ENCODE measurements at regions not wholly inside any gene's neighbourhood (a gene's known extent, or its start where the extent isn't known, plus 50 kb on each side); places are given as distances from the start of the nearest gene placed in this dataset.

DNA sequence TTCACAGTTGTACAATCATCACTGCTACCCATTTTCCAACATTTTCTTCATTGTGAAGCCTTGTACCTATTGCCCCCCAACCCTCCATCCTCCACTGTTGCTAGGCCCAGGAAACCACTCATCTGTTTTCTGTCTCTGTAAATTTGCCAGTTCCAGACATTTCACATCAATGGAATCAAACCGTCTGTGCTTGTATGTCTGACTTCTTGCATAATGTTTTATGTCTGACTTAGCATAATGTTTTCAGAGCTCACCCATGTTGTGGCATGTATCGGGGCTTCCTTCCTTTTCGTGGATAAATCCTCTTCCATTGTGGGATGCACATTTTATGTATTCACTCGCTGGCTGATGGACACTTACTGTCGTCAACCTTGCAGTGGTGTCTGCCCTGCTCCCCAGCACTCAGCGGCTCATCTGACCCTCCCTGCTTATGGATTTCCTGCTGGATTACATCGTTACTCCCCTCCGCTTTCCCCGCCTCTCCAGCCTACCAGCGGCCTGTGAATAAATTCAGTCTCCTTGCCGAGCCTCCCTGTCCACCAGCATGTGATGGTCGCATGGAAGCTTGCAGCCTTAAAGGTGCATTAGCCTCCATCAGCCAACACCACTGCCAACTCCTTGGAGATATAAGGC is 727.6 kb upstream of the TMEM132C start:
- DNase-seq = no peak

GRCh38 chr12:127542391-127542790 is 724.6 kb upstream of the TMEM132C start:
- no peak for DNase-seq

DNA sequence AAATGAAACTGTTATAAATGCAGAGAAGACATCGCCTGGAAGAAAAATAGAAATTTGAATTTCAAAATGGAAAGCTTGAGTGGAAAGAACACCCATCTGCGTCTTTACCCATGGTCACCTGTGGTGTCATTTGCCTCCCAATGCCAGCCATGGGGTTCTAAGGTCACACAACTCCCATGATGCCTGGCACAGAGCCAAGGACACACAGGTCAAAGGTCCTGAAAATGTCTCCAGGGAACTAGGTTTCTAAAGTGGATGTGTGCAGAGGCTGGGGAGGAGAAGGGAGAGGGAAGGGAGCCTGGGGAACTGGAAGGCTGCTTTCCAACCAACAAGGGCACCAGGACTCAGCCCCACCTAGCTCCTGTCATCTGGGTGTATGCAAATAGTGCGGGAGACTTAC is 724.0 kb upstream of the TMEM132C start:
- DNase-seq = no peak

- DNase-seq = no peak
Observed at GRCh38 chr12:127546721-127547505, 720.1 kb upstream of the TMEM132C start.

DNA sequence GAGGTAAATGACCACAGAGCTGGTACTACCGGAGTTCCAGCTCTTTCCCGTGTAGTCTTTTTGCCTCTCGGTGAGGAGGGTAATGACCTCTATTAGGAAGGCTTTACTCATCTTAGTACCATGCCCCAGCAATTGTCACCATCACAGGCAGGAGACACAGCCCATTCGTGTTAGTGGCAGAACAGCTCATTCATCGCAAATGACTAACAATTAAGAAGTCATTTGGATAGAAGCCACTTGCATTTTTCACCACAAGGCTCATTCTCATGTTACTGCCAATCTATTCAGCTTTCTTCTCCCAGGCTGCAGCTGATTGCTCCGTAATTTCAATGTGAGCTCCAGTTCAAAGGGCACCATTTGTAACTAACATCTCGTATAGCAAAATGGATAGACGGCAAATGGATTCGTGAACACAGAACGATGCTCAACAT is 718.8 kb upstream of the TMEM132C start:
- no peak for DNase-seq

GRCh38 chr12:127550271-127550670 is 716.7 kb upstream of the TMEM132C start:
- no peak for DNase-seq

DNA sequence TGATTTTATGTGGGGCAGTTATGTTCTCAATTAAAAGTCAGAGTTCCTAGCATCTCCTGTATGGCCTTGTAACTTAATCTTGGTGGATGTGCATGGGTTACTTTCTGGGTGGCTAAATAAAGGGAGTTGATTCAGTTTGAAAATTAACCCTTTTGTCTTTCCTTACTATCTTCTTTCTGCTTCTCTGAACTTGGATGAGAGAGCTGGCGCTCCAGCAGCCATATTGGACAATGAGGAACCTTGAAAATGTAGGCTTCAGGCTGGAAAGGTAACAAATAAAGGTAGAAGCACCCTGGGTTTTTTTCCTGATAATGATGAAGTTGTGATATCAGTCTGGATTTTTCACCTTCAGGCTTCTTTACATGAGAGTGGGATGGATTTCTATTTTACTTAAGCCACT is 714.1 kb upstream of the TMEM132C start:
- no peak for DNase-seq

DNA sequence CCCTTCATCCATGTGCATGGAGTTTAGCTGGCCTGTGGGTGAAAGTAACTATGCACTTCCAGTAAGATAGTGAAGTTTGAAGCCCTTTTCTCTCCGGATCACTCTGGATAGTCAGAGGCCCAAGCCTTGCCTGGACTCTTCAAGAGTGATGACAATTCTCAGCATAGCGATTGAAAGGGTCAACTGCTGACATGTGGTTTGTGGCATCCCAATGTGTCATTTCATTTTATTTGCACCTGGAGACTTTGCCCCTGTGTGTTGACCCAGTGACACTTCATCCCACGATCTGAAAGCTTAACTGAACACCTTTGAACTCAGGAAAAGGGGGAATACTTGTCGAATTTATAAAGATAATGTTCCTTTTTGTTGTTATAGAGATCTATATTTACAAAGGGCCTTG is 711.9 kb upstream of the TMEM132C start:
- DNase-seq = no peak

DNA sequence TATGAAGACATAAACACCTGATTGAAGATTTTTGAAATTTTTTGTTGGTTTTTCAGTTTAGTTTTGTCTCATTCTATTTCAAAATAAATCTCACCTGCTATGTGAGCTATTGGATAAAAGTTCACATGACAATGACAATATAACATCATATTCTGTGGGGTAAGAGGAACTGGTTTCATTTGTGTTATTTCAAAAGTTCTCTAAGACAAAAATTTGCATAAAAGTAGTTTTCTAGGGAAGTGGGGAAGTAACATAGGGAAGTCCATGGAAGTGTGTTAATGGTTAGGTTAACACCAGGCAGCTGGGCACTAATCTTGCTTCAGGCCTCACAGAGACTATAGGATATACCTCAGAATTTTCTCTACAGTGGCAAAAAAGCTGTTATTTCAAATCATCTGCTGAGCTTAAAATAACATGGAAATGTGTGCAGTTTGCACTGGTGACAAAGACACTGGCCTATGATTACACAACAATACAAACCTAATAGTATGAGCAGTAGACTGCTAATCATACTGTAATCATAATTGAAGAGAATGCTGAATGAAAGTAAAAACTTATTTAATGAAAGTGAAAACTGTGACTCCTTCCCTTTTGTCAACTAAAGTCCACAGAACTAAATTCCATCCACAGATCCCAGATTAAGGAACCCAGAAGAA is 710.6 kb upstream of the TMEM132C start:
- no peak for DNase-seq

GRCh38 chr12:127558361-127558760 is 708.6 kb upstream of the TMEM132C start:
- DNase-seq = no peak

- peak; percentile 1 for DNase-seq
Observed at GRCh38 chr12:127559349-127560040, 707.5 kb upstream of the TMEM132C start.

- DNase-seq = no peak
Observed at GRCh38 chr12:127560041-127560478, 706.9 kb upstream of the TMEM132C start.

GRCh38 chr12:127562816-127563215 is 704.2 kb upstream of the TMEM132C start:
- no peak for DNase-seq

- DNase-seq = no peak
Observed at GRCh38 chr12:127565241-127565640, 701.7 kb upstream of the TMEM132C start.

DNA sequence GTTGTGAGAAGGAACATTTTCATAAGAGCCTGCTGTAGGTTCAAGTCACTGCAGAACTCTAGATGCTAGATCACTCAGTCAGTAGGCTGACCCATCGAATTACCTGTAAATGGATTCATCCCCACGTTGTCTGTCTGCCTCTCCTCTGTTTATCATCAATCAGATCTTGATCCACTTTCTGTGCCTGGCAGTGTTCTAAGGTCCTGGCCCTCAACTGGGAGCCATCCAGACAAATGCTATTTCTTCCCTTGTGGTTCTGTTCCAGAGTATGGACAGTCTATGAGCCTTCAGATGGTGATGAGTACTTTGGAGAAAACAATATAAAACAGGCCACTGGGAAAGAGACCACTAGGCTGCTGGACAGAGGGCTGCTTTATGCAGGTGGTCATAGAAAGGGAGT is 699.4 kb upstream of the TMEM132C start:
- no peak for DNase-seq

GRCh38 chr12:127570387-127570786 is 696.6 kb upstream of the TMEM132C start:
- no peak for DNase-seq

DNA sequence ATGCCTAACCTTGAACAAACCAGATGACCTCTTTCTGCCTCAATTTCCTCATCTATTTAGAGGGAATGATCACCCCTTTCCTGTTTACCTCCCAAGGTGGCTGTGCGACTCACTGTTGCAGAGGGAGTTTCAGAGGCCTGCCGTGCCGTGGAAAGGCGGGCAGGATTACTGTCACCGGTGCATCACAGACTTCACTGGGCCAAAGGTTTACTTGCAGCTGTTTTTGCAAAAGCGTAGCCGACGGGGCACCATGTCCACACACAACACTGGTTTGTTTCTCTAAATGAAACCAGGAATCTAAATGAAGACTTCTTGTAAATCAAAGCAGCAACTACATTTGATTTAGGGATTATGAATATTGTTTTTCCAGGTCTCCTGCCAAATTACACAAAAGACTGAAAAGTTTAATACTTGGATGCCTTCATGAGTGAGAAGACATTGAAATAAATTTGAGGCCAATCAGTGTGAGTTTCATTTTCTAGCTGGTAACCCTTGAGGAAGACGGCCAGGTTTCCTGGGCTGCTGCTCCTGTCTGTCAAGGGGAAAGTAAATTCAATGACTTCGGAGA is 696.1 kb upstream of the TMEM132C start:
- DNase-seq = no peak

DNA sequence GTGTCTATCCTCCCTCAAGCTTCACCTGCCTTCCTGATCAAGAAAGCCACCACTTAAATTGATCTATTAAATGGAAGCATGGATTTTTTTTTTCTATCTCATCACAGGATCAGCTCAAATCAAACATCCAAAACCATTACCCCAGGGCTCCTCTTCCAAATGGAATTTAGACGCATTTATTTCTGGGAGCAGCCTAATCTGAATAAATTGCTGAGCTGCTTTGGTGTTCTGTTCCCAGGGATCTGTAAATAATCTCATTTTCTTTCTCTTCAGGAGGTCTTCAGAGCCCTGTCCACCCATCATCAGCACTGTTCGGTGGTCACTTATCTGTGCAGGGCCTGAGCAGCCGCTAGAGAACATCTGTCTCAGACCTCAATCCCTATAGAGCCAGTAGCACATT is 695.4 kb upstream of the TMEM132C start:
- no peak for DNase-seq

- DNase-seq = no peak
Observed at GRCh38 chr12:127579446-127579845, 687.5 kb upstream of the TMEM132C start.

DNA sequence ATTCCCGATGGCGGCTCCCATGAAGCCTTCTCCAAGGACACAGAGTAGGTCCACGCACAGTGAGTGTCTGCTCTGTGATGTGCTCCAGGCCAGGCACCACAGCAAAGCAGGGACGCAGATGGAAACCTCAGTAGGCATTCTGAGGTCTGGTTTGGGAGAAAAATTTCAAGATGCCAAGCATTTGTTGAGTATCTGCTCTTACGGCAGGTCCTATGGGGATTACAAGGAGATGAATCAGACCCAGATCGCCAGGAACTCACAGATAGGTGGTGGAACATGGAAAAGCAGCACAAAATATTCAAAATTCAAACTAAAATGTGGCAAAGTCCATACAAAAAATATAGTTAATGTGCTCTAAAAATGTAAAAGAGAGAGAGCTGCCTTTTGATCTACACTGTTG is 684.9 kb upstream of the TMEM132C start:
- DNase-seq = no peak

GRCh38 chr12:127583041-127583440 is 683.9 kb upstream of the TMEM132C start:
- no peak for DNase-seq

DNA sequence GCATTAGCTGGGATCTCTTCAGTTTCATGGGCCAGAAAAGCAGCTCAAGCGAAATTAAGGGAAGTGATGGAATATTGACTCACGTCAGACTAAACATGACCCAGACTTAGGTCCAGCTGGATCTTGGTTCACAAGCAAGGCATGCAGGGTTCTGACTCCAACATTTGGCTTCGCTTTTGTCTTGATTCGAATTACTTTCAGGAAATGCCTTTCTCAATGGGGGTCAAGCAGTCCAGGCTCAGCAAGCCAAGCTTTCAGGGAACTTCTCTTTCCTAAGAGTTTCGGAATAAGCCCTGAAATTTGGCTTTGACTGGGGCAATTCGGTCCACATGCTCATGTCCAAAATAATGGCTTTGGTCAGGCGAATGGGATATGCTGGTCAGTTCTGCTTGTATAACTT is 678.7 kb upstream of the TMEM132C start:
- DNase-seq = no peak

- DNase-seq = no peak
Observed at GRCh38 chr12:127589541-127589940, 677.4 kb upstream of the TMEM132C start.
